Fibroblast of lung (primary cell): ENCODE measurements at regions not wholly inside any gene's neighbourhood (a gene's known extent, or its start where the extent isn't known, plus 50 kb on each side); places are given as distances from the start of the nearest gene placed in this dataset.

Source experiments
- DNase-seq, 2 donors: peaks; one replicate each; pipeline versions ENCODE4 v3.0.0 to v3.0.0-alpha.2; 2010; ENCODE audit warnings: low read depth in 2 of 2
- H2AFZ ChIP-seq: 2 replicates; pipeline ENCODE4 v1.5.1; 2012; ENCODE audit warnings: low read length, control low read depth, inconsistent platforms
- H3K27ac ChIP-seq: 2 replicates; pipeline ENCODE4 v1.5.1; 2011; ENCODE audit warnings: low read length, control low read depth; ENCODE audit not compliant: insufficient read depth
- H3K27me3 ChIP-seq: 2 replicates; pipeline ENCODE4 v1.5.1; 2011; ENCODE audit warnings: mild to moderate bottlenecking, low read length; ENCODE audit not compliant: control insufficient read depth, insufficient read depth
- H3K36me3 ChIP-seq: 2 replicates; pipeline ENCODE4 v1.5.1; 2011; ENCODE audit warnings: low read length; ENCODE audit not compliant: control insufficient read depth, insufficient read depth
- H3K4me1 ChIP-seq: 2 replicates; pipeline ENCODE4 v1.5.1; 2011; ENCODE audit warnings: low read length; ENCODE audit not compliant: control insufficient read depth, insufficient read depth; ENCODE audit errors: extremely low read depth
- H3K4me2 ChIP-seq: 2 replicates; pipeline ENCODE4 v1.5.1; 2011; ENCODE audit warnings: low read length, control low read depth; ENCODE audit not compliant: insufficient read depth; ENCODE audit errors: extremely low read depth
- H3K4me3 ChIP-seq, 4 experiments: fragments of 200-600 bp in 1 of 4; sonication (generic) in 1 of 4; replicated peaks in 1 of 4; 2 replicates each; pipeline ENCODE4 v1.5.1; 2011 to 2016; ENCODE audit warnings: low read length in 4 of 4, low read depth in 3 of 4, mild to moderate bottlenecking in 3 of 4, control low read depth in 2 of 4, inconsistent platforms in 1 of 4, mixed read lengths in 1 of 4; ENCODE audit not compliant: insufficient read depth in 1 of 4; ENCODE audit errors: control extremely low read depth in 1 of 4
- H3K79me2 ChIP-seq: 2 replicates; pipeline ENCODE4 v1.5.1; 2012; ENCODE audit warnings: mild to moderate bottlenecking, low read length, inconsistent platforms; ENCODE audit not compliant: control insufficient read depth, insufficient read depth
- H3K9ac ChIP-seq: 2 replicates; pipeline ENCODE4 v1.5.1; 2011; ENCODE audit warnings: mild to moderate bottlenecking, low read length, control low read depth; ENCODE audit not compliant: insufficient read depth
- H3K9me3 ChIP-seq: 2 replicates; pipeline ENCODE4 v1.5.1; 2012; ENCODE audit warnings: low read depth, low read length; ENCODE audit not compliant: control insufficient read depth, insufficient read depth
- H4K20me1 ChIP-seq: 2 replicates; pipeline ENCODE4 v1.5.1; 2011; ENCODE audit warnings: low read length; ENCODE audit not compliant: control insufficient read depth, insufficient read depth; ENCODE audit errors: extremely low read depth
- CTCF ChIP-seq, 2 donors: IDR thresholded peaks in 1 of 2; conservative IDR thresholded peaks in 1 of 2; 1 replicate in 1 of 2; 2 replicates in 1 of 2; pipeline ENCODE4 v1.5.1; 2011 to 2012; ENCODE audit warnings: low read length in 2 of 2, control low read depth in 1 of 2, inconsistent platforms in 1 of 2, low read depth in 1 of 2, mild to moderate bottlenecking in 1 of 2
- EZH2 ChIP-seq: IDR thresholded peaks from 2 replicates; pipeline ENCODE4 v1.5.1; 2012; ENCODE audit warnings: low read length, control low read depth, mild to moderate bottlenecking; ENCODE audit errors: missing control alignments

- H3K27ac ChIP-seq: no peak overlapping the region
- no peak for TF ChIP-seq CTCF (conservative IDR thresholded peaks at IDR 0.05 in 1 of 2, IDR thresholded peaks at IDR 0.05 in 1 of 2; ENCODE audit: low read depth in 1 of 2, low read length in 2 of 2)
- TF ChIP-seq EZH2: no peak
- no peak overlapping the region for H3K4me2 ChIP-seq
- H3K27me3 ChIP-seq: peaks cover 4% of the 10 kb centered on the region
- H3K79me2 ChIP-seq: no peaks in the 10 kb centered on the region
- H3K4me1 ChIP-seq: no peaks in the 10 kb centered on the region
- H3K9ac ChIP-seq: no peak overlapping the region
- DNase-seq: peak in 1 of 2 donors; percentile 90
- no peak overlapping the region for H3K4me3 ChIP-seq
- H3K36me3 ChIP-seq: no peaks in the 10 kb centered on the region
- H4K20me1 ChIP-seq: no peaks in the 10 kb centered on the region
- no peaks in the 10 kb centered on the region for H3K9me3 ChIP-seq
- no peak overlapping the region for H2AFZ ChIP-seq
These were observed 132.8 kb upstream of the SDK2 start for GRCh38 chr17:73777131-73777449.

- TF ChIP-seq CTCF (conservative IDR thresholded peaks at IDR 0.05 in 1 of 2, IDR thresholded peaks at IDR 0.05 in 1 of 2; ENCODE audit: low read depth in 1 of 2, low read length in 2 of 2) (no peak), EZH2 (no peak)
- H3K9me3 ChIP-seq: no peaks in the 10 kb centered on the region
- no peaks in the 10 kb centered on the region for H3K27me3 ChIP-seq
- DNase-seq: no peak
- no peaks in the 10 kb centered on the region for H3K4me1 ChIP-seq
- no peaks in the 10 kb centered on the region for H3K36me3 ChIP-seq
- H3K9ac ChIP-seq: no peak overlapping the region
- no peaks in the 10 kb centered on the region for H3K79me2 ChIP-seq
- H3K4me2 ChIP-seq: no peak overlapping the region
- H3K27ac ChIP-seq: no peak overlapping the region
- H2AFZ ChIP-seq: no peak overlapping the region
- no peaks in the 10 kb centered on the region for H4K20me1 ChIP-seq
- H3K4me3 ChIP-seq: no peak overlapping the region
These were observed 138.0 kb upstream of the SDK2 start for GRCh38 chr17:73782231-73782630.

GRCh38 chr17:73782641-73783381, 138.6 kb upstream of the SDK2 start:
- Histone ChIP-seq H3K36me3 (no peaks in the 10 kb centered on the region), H3K9me3 (no peaks in the 10 kb centered on the region), H3K4me3 (no peak overlapping the region), H4K20me1 (no peaks in the 10 kb centered on the region), H3K79me2 (no peaks in the 10 kb centered on the region), H3K9ac (no peak overlapping the region), H3K4me2 (no peak overlapping the region), H3K4me1 (no peaks in the 10 kb centered on the region), H3K27ac (no peak overlapping the region), H3K27me3 (no peaks in the 10 kb centered on the region), H2AFZ (no peak overlapping the region)
- DNase-seq: no peak
- TF ChIP-seq CTCF (conservative IDR thresholded peaks at IDR 0.05 in 1 of 2, IDR thresholded peaks at IDR 0.05 in 1 of 2; ENCODE audit: low read depth in 1 of 2, low read length in 2 of 2) (no peak), EZH2 (no peak)
